ENCODE measurements at regions not wholly inside any gene's neighbourhood (a gene's known extent, or its start where the extent isn't known, plus 50 kb on each side); places are given as distances from the start of the nearest gene placed in this dataset.

DNA sequence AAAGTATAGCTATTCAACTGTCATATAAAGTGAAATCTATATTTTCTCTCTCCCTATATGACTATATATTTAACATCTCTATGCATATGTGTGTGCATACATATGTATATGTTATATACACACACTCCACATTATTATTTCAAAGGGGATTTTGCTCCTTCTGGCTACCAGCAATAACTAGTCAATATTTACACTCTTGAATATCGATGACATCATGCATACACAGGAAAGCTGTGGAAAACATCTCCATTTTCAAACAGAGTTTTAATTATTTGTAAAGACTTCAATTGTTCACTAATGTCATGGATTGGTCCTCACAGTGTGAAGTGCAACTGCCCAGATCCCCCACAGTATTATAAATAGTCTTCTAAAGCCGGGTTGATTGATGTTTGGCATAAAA, 195.9 kb upstream of the TCF4 start:
- Histone ChIP-seq H3K79me2 (ENCODE audit: insufficient read depth, low read length) (no peaks in the 10 kb centered on the region), H3K4me3 (ENCODE audit: insufficient read depth, low read depth, low read length) (no peak overlapping the region), H3K9me3 (ENCODE audit: insufficient read depth, low read depth, low read length) (no peaks in the 10 kb centered on the region), H3K9ac (ENCODE audit: low read length) (no peak overlapping the region), H3K4me1 (ENCODE audit: insufficient read depth, low read length) (peaks cover 4% of the 10 kb centered on the region), H3K27ac (ENCODE audit: low read depth, low read length) (no peak overlapping the region), H2AFZ (ENCODE audit: low read depth, low read length) (no peak overlapping the region), H4K20me1 (ENCODE audit: insufficient read depth, low read length) (no peaks in the 10 kb centered on the region), H3K4me2 (ENCODE audit: low read length) (no peak overlapping the region), H3K27me3 (ENCODE audit: insufficient read depth, low read length) (no peaks in the 10 kb centered on the region), H3K36me3 (ENCODE audit: insufficient read depth, low read length) (no peaks in the 10 kb centered on the region)
- no peak overlapping the region for H3K27ac Mint-ChIP-seq (ENCODE audit: unreplicated experiment)
- no peak overlapping the region for H3K4me3 Mint-ChIP-seq (ENCODE audit: unreplicated experiment)
- H3K4me1 Mint-ChIP-seq (ENCODE audit: low read depth, unreplicated experiment), result peaks cover 29% of the 10 kb centered on the region
- no peak for FAIRE-seq
- no peak for DNase-seq (ENCODE audit: low read depth)
- no peaks in the 10 kb centered on the region for H3K36me3 Mint-ChIP-seq (ENCODE audit: low read depth, unreplicated experiment)
- peaks cover 5% of the 10 kb centered on the region for H3K9me3 Mint-ChIP-seq (ENCODE audit: unreplicated experiment)
- TF ChIP-seq, protein P1, sequence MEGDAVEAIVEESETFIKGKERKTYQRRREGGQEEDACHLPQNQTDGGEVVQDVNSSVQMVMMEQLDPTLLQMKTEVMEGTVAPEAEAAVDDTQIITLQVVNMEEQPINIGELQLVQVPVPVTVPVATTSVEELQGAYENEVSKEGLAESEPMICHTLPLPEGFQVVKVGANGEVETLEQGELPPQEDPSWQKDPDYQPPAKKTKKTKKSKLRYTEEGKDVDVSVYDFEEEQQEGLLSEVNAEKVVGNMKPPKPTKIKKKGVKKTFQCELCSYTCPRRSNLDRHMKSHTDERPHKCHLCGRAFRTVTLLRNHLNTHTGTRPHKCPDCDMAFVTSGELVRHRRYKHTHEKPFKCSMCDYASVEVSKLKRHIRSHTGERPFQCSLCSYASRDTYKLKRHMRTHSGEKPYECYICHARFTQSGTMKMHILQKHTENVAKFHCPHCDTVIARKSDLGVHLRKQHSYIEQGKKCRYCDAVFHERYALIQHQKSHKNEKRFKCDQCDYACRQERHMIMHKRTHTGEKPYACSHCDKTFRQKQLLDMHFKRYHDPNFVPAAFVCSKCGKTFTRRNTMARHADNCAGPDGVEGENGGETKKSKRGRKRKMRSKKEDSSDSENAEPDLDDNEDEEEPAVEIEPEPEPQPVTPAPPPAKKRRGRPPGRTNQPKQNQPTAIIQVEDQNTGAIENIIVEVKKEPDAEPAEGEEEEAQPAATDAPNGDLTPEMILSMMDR (IDR thresholded peaks at IDR 0.05; ENCODE audit: insufficient read depth, low read depth, low read length), result no peak
- TF ChIP-seq EZH2 (IDR thresholded peaks at IDR 0.05; ENCODE audit: insufficient read depth, low read length), result no peak
- no peaks in the 10 kb centered on the region for H3K27me3 Mint-ChIP-seq (ENCODE audit: low read depth, unreplicated experiment)

DNA sequence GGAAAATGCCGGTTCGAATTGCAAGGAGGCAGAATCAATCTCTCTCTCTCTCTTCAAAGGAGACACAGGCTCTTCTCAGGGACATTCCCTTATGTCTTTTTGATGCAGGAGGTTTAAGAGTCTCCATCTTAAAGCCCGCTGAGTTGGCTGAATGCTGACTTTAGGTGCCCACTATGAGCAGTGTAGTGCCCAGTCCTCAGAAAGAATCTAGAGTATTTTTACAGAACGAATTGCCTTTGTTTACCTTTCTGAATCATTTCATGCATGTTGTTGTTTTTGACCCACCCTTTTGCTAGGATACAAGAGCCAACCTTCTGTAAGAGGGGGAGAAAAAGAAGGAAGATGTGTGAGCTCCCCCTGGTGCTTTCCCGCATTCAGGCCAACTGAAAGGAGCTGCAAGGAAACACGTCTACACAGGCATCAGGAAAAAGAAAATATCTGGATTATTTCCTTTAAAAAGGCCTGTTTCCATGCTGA, 193.5 kb upstream of the TCF4 start:
- Mint-ChIP-seq H3K4me1 (ENCODE audit: low read depth, unreplicated experiment) (peaks cover 26% of the 10 kb centered on the region), H3K27me3 (ENCODE audit: low read depth, unreplicated experiment) (no peaks in the 10 kb centered on the region), H3K9me3 (ENCODE audit: unreplicated experiment) (peaks cover 3% of the 10 kb centered on the region), H3K4me3 (ENCODE audit: unreplicated experiment) (peak overlapping the region; percentile 54), H3K36me3 (ENCODE audit: low read depth, unreplicated experiment) (no peaks in the 10 kb centered on the region), H3K27ac (ENCODE audit: unreplicated experiment) (peak overlapping the region; percentile 83)
- Histone ChIP-seq H3K79me2 (ENCODE audit: insufficient read depth, low read length) (no peaks in the 10 kb centered on the region), H2AFZ (ENCODE audit: low read depth, low read length) (no peak overlapping the region), H3K4me1 (ENCODE audit: insufficient read depth, low read length) (peaks cover 4% of the 10 kb centered on the region), H3K4me2 (ENCODE audit: low read length) (no peak overlapping the region), H3K36me3 (ENCODE audit: insufficient read depth, low read length) (no peaks in the 10 kb centered on the region), H4K20me1 (ENCODE audit: insufficient read depth, low read length) (no peaks in the 10 kb centered on the region), H3K9me3 (ENCODE audit: insufficient read depth, low read depth, low read length) (no peaks in the 10 kb centered on the region), H3K27ac (ENCODE audit: low read depth, low read length) (no peak overlapping the region), H3K27me3 (ENCODE audit: insufficient read depth, low read length) (no peaks in the 10 kb centered on the region), H3K9ac (ENCODE audit: low read length) (no peak overlapping the region), H3K4me3 (ENCODE audit: insufficient read depth, low read depth, low read length) (no peak overlapping the region)
- TF ChIP-seq, protein P1 (IDR thresholded peaks at IDR 0.05; ENCODE audit: insufficient read depth, low read depth, low read length), result peak; percentile 81
- no peak for TF ChIP-seq EZH2 (IDR thresholded peaks at IDR 0.05; ENCODE audit: insufficient read depth, low read length)
- FAIRE-seq, result peak; percentile 88
- peak; percentile 70 for DNase-seq (ENCODE audit: low read depth)

DNA sequence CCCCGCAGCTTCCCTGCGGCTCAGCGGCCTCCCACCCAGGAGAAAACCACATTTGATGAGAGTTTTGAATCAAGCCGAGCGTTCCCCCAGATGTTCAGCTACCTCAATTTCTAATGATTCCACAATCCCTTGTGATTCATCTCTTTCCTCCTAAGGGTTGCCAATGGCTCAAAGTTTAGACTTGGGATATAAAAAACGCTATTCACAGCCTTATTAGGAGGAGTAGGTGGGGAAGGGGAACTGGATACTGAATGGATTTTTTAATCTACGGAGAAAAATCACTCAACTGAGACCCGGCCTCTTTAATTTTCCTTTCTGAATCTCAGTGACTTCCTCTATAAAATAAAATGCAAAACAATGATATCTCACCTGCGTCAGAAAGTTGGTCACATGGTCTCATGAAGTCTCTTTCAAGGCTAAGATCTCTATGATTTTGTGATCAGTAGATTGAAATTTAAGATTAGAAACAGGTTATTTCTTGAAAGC, 192.6 kb upstream of the TCF4 start:
- Mint-ChIP-seq H3K4me1 (ENCODE audit: low read depth, unreplicated experiment) (peaks cover 26% of the 10 kb centered on the region), H3K36me3 (ENCODE audit: low read depth, unreplicated experiment) (no peaks in the 10 kb centered on the region), H3K9me3 (ENCODE audit: unreplicated experiment) (no peaks in the 10 kb centered on the region), H3K27ac (ENCODE audit: unreplicated experiment) (no peak overlapping the region), H3K27me3 (ENCODE audit: low read depth, unreplicated experiment) (no peaks in the 10 kb centered on the region), H3K4me3 (ENCODE audit: unreplicated experiment) (peak overlapping the region; percentile 75)
- Histone ChIP-seq H3K4me2 (ENCODE audit: low read length) (peak overlapping the region; percentile 93), H3K79me2 (ENCODE audit: insufficient read depth, low read length) (no peaks in the 10 kb centered on the region), H3K27me3 (ENCODE audit: insufficient read depth, low read length) (no peaks in the 10 kb centered on the region), H4K20me1 (ENCODE audit: insufficient read depth, low read length) (no peaks in the 10 kb centered on the region), H3K36me3 (ENCODE audit: insufficient read depth, low read length) (no peaks in the 10 kb centered on the region), H2AFZ (ENCODE audit: low read depth, low read length) (peak overlapping the region; percentile 88), H3K9me3 (ENCODE audit: insufficient read depth, low read depth, low read length) (no peaks in the 10 kb centered on the region), H3K4me1 (ENCODE audit: insufficient read depth, low read length) (peaks cover 4% of the 10 kb centered on the region), H3K4me3 (ENCODE audit: insufficient read depth, low read depth, low read length) (peak overlapping the region; percentile 61), H3K27ac (ENCODE audit: low read depth, low read length) (peak overlapping the region; percentile 38), H3K9ac (ENCODE audit: low read length) (peak overlapping the region; percentile 79)
- FAIRE-seq, result no peak
- TF ChIP-seq, protein P1 (IDR thresholded peaks at IDR 0.05; ENCODE audit: insufficient read depth, low read depth, low read length), result no peak
- no peak for TF ChIP-seq EZH2 (IDR thresholded peaks at IDR 0.05; ENCODE audit: insufficient read depth, low read length)
- DNase-seq (ENCODE audit: low read depth), result peak; percentile 52
